Endothelial cell of hepatic sinusoid (primary cell): ENCODE measurements at regions not wholly inside any gene's neighbourhood (a gene's known extent, or its start where the extent isn't known, plus 50 kb on each side); places are given as distances from the start of the nearest gene placed in this dataset.

Experiments used
- in situ Hi-C: cut with HindIII; loops from 2 replicates; pipeline ENCODE4 v1.10.0; 2017; ENCODE audit warnings: low sequenced_read_pairs

GRCh38 chr10:36704124-36704523 is 421.3 kb upstream of the ANKRD30A start:
- in situ Hi-C loops = no loop called here

GRCh38 chr10:36703179-36703578 is 422.2 kb upstream of the ANKRD30A start:
- in situ Hi-C loops = no loop called here

GRCh38 chr10:36700123-36700522 is 425.3 kb upstream of the ANKRD30A start:
- in situ Hi-C loops = no loop called here

GRCh38 chr10:36692759-36693158 is 432.6 kb upstream of the ANKRD30A start:
- in situ Hi-C loops = no loop called here

- in situ Hi-C loops = no loop called here
These were observed 436.7 kb upstream of the ANKRD30A start for GRCh38 chr10:36688717-36689116.

- in situ Hi-C loops = no loop called here
These were observed 442.0 kb upstream of the ANKRD30A start for GRCh38 chr10:36683421-36683820.

GRCh38 chr10:36681751-36682632 is 443.4 kb upstream of the ANKRD30A start:
- in situ Hi-C loops = no loop called here

GRCh38 chr10:36679554-36679953 is 445.8 kb upstream of the ANKRD30A start:
- in situ Hi-C loops = no loop called here

- in situ Hi-C loops = no loop called here
These were observed 448.0 kb upstream of the ANKRD30A start for GRCh38 chr10:36677431-36677768.

GRCh38 chr10:36676756-36677430 is 448.5 kb upstream of the ANKRD30A start:
- in situ Hi-C loops = no loop called here

- in situ Hi-C loops = no loop called here
These were observed 449.1 kb upstream of the ANKRD30A start for GRCh38 chr10:36676321-36676720.

GRCh38 chr10:36675458-36675880 is 449.9 kb upstream of the ANKRD30A start:
- in situ Hi-C loops = no loop called here

GRCh38 chr10:36671607-36672006 is 453.8 kb upstream of the ANKRD30A start:
- in situ Hi-C loops = no loop called here

GRCh38 chr10:36670621-36671402 is 454.6 kb upstream of the ANKRD30A start:
- in situ Hi-C loops = no loop called here

- in situ Hi-C loops = no loop called here
These were observed 455.6 kb upstream of the ANKRD30A start for GRCh38 chr10:36669615-36670352.

- in situ Hi-C loops = no loop called here
These were observed 458.9 kb upstream of the ANKRD30A start for GRCh38 chr10:36666451-36666850.

- in situ Hi-C loops = no loop called here
These were observed 462.8 kb upstream of the ANKRD30A start for GRCh38 chr10:36662571-36662970.

GRCh38 chr10:36650274-36650673 is 475.1 kb upstream of the ANKRD30A start:
- in situ Hi-C loops = no loop called here

GRCh38 chr10:36647540-36647939 is 477.9 kb upstream of the ANKRD30A start:
- in situ Hi-C loops = no loop called here

- in situ Hi-C loops = no loop called here
These were observed 484.8 kb upstream of the ANKRD30A start for GRCh38 chr10:36640626-36641025.
